ENCODE measurements at regions not wholly inside any gene's neighbourhood (a gene's known extent, or its start where the extent isn't known, plus 50 kb on each side); places are given as distances from the start of the nearest gene placed in this dataset.

DNA sequence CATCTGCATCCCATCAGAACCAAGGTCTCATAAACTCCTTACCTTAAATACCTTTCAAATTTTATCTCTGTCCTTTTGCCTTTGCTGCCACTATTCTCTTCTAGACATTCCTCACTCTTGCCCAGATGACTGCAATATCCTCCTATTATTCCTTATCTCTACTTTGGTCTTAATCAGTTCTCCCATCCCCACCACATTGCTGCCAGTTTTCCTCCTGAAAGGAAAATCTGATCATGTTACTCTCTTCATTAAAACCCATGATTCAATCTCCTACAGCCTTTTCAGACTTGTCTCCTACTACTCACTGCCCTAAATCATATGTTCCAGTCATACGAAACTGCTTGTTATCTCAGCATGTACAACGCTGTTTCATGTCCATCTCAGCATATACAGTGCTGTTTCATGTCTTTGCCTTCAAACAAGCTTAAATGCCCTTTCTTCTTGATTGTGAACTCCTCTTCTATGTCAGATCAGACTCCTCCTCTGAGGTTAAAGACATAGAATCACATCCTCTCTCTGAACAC is 152.6 kb upstream of the FST start:
- DNase-seq = no peak

DNA sequence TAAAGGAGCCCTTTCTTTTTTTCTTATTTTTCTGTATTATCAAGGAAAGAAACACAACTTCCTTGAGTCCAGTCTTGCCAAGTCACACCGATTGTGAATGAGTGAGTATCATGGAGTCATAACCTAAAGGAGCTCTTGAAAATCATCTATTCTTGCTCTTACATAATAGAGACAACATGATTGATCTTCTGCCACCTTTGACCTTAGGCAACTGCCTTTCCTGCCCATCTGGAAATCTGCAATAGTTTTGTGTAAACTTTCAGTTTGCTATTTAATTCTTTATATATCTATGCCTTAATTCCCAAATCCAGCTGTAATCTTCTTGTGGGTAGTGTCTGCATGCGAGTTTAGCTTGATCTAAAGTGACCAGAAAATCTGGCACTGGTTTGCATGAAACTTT is 149.9 kb upstream of the FST start:
- no peak for DNase-seq

DNA sequence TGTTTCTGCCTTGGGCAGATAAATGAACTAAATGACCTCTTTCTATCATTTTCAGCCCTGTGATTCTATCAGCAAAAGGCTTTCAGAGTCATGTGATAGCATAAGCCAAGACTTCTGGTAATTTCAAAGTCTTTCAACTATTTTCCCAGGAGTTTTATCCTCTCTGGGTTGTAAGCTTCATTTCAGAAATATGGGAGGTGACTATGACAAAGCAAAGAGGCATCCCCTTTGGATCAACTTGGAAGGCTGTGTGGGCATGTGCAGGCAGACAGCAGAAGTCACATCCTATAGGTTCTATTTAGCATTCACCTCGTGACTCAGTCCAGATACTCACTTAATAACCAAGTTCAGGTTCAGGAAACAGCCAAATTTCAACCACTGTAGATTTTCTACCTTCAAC is 149.0 kb upstream of the FST start:
- no peak for DNase-seq

DNA sequence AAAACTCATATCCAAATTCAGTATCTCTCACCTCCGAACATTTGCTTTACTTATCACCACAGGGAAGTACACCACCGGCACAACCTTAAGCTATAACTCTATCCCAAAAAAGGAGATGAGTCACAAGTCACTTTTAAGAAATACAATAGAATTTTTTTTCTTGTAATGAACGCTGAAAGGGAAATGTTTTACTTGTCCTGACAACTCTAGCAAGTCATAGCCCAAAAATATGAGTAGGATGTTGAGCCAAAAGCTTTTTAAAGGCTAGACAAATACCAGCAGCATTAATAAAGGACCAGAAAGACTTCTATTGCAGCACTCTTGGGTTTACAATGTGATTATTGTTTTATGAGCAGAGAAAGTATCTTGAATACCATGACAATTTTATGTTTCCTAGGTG is 147.3 kb upstream of the FST start:
- DNase-seq = no peak

DNA sequence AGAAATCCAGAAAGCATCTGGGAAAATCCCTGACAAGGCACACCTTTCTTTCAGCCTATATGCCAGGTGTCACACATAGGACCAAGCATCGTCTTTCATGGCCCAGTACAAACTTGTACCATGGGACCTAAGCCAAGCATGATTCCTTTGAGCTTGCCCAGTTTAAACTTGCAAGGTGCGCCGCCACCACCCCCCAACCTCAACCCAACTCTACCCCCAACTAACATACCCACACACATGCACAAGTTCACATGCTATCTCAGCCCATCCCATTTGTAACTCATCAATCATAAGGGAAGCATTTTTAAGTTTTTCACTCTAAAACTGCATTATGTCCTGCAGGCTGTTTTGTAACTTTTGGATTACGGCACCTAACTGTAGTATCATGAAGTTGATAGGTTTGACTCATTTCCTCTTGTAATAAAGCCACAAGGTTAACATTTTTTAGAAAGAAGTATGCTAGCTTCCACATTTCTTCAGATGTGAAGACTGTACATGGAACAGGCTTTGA is 145.9 kb upstream of the FST start:
- no peak for DNase-seq

DNA sequence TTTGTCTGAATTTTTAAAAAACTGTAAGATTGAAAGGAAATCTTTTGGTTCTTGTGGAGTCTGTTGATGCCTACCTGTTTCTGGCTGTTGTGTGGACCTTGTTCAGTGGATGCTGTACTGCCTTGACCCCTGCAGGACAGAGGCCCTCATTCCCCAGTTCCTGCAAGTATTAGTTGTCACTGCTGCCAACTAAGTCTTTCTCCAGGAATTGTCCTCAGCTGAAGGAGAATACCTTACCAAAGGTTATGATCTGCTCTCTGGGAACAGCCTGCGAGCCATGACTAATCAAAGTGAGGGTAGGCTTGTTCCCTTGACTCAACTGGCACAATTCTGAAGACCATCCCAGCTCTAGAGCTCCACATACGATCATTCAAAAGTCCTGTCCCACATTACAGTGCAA is 145.3 kb upstream of the FST start:
- DNase-seq = no peak

DNA sequence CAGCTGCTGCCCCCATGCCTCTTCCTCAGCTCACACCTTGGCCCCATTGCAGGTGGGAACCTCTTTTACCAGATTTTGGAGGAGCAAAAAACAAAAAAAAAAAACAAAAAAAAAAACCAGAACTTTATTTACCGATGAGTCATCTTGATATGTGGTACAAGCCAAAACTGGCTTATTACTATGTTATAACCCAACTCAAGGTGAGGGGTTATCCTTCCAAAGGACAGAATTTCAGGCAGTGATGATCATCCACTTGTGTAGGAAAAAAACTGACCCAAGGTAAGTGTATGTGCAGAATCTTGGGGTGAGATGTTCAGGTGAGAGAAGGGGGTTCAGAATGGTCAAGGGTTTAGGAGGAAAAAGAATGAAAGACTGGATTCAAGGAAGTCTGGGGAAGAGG is 142.6 kb upstream of the FST start:
- DNase-seq = no peak

DNA sequence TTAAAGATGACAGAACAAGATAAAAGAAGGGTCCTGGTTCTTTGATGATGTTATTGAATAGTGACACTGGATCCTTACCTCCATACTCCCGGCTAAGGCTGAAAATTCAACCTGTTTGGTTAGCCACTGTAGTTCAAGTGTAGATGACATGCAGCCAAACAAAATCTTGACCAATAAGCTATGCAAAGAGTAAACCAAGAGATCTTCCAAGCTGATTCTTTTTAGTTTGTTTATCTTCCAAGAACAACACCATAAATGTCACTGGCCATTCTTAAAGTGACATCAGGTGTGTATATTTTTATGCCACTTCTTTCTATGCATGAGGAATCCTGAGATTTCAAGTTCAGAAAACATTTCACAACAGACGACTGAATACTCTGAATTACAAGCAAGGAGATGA is 141.5 kb upstream of the FST start:
- DNase-seq = no peak

DNA sequence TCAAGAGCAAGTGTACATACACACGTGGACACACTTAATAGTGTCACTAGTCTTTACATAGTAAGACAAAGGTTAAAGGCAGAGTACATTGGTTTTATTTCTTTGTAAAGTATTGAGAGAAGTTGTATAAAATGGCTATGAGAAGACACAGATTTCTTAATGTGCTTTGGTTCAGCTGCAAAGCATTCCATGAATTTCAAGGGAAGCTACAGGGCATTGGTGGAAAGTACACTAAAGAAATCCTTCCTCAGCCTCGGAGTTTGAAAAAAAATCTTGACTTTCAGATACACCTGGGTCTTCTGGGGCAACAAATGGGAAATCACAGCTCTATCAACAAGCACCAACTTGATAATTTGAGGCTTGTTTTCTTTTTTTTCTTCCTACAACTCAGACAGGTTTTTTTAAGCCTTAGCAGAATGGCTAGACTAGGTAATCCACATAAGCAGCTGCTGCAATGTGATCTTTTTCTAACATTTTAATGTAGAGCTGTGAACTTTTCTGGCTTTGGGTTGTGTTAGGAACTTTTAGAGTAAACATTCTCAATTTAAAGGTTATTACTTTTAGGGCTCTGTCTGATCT is 140.4 kb upstream of the FST start:
- DNase-seq = no peak

DNA sequence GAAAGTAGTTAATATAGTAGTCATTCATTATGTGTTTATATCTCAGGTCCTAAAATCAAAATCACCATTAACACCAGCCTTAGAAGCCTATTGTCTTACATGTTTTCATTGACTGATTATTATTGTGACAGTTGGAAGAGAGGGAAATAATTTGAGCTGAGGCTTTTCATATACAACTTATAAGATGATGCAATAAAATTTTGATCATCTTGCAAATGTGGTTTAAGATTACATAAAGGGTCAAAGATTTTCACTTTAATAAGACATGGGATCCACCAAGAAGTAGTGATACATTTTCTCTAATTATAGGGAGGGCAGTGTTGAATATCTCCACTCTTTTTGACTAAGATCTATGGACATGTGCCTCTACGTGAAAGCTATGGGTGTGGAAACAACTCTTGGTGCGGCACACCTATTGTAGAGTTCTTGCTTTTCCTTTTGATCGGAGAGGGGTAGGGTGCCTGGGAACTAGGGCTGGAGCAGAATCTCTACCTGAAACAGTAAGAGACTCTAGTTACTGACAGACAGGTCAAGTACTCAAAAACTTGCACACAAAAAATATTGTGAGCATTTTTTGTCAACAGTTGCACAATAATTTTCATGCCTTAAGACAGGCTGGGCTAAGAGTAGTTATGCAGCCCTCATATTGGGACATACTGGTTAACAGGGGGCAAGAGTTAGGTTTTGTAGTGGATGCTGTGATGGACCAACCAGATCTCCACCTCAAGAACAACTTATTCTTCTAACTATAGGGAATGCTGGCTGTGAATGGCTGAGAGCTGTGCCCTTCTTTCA is 139.3 kb upstream of the FST start:
- DNase-seq = no peak

DNA sequence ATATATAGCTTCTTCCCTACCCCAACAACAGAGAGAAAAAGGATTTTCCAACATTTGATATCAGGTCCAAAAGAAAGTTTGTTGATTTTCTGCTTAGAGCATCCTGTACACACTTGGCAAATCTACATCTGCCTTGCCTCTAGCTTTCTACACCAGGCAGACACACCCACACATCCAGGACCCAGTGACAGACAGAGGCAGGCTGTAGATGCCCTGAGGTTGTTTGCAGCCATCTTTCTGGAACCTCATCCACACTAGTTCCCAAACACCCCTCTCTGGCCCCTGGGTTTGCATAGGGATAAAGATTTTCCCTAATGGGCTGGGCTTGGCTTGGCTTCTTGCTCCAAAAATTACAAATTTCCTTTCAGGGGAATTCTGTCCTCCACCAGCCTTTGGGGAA is 138.2 kb upstream of the FST start:
- no peak for DNase-seq

DNA sequence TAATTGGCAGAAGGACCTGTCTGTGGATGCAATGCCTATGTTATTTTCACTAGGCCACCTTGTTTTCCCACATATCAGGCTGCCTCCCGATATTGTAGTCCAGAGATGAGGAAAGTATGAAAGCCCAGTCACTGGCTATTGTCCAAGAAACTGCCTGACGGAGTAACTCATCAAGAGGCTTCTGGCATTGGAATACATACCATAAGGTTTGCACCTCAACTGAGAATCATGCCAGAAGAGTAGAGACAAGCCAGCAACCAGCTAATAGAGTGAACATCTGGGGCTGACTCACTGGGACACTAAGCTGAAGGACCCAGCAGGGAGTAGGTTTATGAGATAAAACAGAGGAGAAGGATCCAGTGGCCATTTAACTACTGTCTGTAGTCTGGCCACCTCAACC is 137.2 kb upstream of the FST start:
- DNase-seq = no peak

DNA sequence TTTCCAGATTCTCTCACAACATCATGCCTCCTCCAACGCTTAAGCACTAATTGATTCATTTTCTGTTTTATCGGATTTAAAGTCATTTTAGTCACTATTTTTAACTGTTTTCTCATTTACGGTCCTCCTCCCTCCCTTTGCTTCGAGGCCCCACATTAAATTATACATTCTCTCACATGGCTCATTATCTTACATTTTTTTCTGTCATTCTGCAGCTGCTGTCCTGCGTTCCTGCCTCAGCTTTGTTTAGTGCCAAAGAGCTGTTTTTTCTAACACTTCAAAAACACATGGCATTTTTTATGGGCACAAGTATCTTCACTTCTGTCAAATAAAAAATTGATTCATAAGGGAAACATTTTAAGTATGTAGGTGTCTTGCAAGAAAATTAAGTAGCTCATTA is 130.1 kb upstream of the FST start:
- DNase-seq = no peak

DNA sequence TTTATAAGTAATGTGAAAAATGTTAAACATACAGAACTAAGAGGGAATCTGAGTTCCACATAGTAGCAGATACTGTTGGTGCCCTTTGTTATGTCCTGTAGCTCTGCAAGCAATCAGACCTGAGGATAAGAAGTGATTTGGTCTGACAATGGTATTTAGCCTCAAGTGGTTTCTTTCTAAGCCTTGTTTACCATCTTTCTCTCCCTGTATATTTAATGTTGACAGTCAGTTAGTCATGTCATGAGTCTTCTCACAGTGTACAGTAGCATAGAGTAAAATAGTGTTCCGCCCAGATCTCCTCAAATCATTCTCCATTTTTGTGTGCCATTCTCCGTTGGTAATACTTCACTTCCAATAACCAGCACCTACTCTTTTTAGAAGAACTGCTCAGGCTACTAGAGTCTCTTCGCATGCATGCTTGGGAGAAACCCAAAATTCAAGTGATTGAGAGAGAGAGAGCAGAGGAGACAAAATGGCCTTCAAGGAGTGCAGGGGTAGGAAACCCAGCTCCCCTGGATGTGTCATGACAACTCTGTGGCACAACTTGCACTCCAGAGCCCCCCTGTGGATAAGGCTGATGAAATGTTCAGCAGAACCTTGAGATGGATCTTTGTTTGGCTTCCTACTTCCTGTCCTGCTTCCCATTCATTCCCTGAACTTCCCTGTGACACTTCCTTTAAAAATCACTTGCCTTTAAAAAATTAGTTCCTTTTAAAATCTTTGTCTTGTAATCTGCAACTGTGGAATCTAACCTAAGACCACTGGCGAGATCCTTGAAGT is 129.2 kb upstream of the FST start:
- no peak for DNase-seq

DNA sequence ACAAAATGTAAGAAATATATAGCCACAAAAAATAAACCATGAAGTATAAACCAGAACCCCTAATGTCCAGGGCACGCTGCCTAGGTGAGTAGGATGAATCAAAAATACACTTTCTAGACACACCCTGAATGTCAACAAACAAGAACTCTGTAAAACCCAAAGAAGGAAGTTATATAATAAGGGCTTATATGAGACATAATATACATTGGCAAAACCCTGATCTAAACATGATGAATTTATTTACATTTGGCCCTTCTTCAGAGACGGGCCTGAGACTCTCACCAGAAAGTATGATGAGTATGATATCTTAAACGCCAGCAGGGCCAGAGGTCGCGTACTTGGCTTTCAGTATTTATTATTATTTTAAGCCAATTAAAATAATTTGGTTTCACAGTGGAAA is 125.1 kb upstream of the FST start:
- no peak for DNase-seq

DNA sequence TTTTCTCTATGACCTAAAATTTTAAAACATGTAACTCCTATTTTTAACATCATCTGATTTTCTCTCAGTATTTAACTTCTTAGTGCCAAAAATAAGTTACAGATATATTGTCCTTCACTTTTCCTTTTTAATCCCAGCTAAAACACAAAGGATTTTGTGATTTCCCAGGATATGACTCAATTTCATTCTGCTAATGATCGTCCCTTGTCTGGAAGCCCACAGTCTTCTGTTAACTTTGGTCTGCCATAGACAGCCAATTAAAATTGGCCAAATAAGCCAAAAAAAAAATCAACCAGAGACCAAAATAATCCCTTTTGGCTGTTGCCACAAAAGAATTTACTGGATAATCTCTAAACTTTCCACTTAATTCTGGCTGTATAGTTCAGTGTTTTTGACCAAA is 124.5 kb upstream of the FST start:
- DNase-seq = no peak

DNA sequence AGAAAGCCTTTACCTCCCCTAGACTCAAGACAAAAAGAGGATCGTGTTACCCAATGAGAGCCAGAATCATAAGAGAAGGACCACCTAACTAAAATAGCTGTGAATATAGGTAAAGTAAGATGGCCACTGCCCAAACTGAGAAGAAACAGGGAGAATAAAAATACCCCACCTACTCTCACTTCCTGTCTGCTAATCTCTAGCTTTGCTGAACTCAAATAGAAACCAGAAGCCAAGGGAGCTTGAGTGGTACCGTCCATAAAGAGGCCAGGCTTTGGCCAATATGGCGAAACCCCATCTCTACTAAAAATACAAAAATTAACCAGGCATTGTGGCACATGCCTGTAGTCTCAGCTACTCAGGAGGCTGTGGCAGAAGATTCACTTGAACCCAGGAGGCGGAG is 123.0 kb upstream of the FST start:
- no peak for DNase-seq

DNA sequence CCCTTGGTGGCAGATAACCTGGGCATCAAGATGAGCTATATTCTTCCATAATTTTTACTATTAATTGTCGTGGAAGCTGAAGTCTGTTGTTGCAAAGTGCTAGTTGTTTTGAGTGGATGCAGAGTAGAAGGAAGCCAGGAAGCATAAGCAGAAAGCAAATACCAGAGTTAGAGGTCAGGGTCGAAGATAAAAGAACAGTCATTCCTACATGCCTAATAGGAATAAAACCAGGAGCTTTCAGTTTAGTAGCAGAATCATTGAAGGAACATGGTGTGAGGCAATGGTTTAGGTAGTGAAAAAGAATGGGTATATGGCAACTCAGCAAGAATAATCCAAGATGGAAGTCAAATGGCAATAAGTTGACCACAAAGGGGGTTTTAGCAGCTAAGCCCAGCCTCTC is 121.6 kb upstream of the FST start:
- DNase-seq = no peak

DNA sequence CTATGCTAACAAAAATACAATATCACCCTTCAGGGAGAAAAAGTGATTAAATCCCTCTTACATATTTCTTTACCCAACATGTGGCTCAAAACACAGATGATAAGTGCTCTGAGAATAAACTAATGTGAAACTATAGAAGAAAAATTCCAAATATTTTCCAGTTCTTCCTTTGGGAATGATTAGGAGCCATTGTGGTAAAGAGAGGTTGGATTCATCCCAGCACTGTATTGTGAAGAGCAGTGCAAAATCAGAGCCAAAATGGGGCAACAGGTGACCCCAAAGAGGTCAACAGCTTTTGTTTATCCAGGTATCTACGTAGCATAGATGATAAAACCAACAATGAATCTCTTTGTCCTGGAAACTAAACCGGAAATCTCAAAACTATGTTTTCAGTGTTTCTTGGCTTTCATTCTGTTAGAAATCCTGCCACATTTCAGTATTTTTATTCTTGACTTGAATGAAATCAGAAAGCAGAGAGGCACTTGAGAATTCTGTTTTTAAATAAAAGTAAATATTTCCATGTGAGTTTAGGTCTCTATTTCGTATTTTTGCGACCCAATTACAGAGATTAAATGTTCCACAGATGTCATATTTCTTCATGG is 120.4 kb upstream of the FST start:
- DNase-seq = no peak

DNA sequence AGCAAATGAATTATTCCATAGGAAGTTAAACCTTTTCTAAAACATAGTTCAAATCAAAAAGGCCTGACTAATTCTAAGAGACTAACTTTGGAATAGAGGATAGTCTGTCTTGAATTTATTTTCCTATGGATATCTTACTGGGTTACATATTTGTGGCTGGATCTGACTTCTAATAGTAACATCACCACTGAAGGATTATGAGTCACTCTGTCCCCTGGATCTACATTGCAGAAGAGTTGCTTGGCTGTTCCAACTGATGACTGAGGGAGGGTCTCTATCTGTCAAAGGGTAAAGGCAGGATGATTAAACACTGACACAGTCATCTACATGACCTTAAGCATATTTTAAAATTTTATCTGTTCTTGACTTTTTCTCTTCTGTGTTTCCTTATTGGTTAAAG is 119.6 kb upstream of the FST start:
- no peak for DNase-seq

DNA sequence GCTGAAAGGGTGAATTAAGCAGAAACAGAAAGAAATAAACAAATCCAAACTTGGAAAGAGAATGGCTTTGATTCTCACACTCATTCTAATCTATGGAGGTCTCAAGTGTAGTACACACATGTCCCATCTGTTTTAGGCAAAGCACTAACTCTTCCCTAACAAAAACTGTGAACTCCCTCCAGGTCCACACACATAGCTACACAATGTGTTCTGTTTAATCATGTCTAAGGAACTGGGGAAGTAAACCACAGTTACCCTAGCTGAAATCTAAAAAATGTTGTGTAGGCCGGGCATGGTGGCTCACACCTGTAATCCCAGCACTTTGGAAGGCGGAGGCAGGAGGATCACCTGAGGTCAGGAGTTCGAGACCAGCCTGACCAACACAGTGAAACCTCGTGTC is 118.7 kb upstream of the FST start:
- DNase-seq = no peak

DNA sequence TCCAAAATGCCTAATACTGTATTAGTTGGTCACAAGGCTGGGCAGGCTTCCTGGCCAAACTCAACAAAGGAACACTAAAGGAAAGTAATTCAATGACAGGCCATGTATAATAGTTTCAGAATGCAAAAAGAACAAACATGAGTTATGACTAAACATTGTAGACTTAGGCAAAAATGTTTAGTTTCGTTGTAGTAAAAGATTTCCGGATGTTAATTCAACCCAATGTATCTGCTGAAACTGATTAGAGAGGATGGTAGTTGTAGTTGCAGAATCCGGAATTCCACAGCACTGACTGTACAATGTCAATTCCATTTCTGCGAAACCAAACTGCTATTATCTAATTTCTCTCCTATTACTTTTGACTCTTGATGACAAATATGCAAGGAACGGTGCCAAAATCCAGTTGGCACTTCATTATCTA is 117.9 kb upstream of the FST start:
- no peak for DNase-seq

DNA sequence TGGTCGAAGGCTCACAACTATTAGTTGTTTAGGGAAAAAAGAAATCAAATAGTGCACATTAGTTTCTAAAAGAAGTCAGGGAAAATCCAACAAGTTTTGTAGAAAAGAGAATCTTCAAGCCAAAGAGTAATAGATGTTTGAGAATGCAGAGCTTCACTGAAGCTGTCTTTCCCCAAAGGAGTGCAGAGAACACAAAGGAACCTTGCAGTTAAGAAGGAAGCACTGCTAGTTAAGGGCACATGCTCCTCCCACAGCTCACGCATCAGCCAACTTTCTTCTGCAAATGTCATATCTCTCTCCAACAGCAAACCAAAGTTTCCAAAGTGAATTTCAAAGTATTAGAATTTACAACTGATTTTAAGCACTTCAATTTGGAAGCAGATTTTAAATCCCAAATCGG is 116.4 kb upstream of the FST start:
- DNase-seq = no peak
